ENCODE measurements at regions not wholly inside any gene's neighbourhood (a gene's known extent, or its start where the extent isn't known, plus 50 kb on each side); places are given as distances from the start of the nearest gene placed in this dataset.

- Mint-ChIP-seq H3K4me1 (ENCODE audit: low read depth) (no peaks in the 10 kb centered on the region), H3K36me3 (ENCODE audit: low read depth) (no peaks in the 10 kb centered on the region), H3K27me3 (ENCODE audit: insufficient read depth) (no peaks in the 10 kb centered on the region; the same call in 1 of the 2 replicates), H3K9me3 (no peaks in the 10 kb centered on the region; the same call in 1 of the 2 replicates), H3K4me3 (no peak overlapping the region), H3K27ac (no peak overlapping the region)
- no peak for TF ChIP-seq CTCF (IDR thresholded peaks at IDR 0.05)
- DNase-seq = no peak
Measured at GRCh38 chr10:120782336-120782735, 68.8 kb upstream of the WDR11 start.

DNA sequence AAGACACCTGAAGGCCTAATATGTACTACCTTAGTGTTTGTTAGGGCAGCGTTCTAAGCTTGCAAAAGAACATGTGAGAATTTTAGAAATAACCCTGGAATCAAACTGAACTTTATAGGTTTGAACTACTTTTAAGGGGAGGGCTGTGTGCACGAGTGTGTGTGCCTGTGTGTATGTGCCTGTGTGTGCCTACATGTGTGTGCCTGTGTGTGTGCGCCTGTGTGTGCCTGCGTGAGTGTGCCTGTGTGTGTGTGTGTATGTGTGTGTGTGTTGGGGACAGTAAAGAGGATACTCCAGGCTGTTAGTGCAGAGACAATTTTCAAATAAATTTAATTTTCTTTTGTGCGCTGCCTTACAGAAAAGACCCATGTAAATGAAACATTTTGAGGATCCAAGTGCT is 68.1 kb upstream of the WDR11 start:
- DNase-seq = no peak
- H3K27ac Mint-ChIP-seq = no peak overlapping the region
- H3K4me1 Mint-ChIP-seq (ENCODE audit: low read depth) = no peaks in the 10 kb centered on the region
- no peak overlapping the region for H3K4me3 Mint-ChIP-seq
- no peaks in the 10 kb centered on the region for H3K36me3 Mint-ChIP-seq (ENCODE audit: low read depth)
- no peak for TF ChIP-seq CTCF (IDR thresholded peaks at IDR 0.05)
- no peaks in the 10 kb centered on the region; the same call in 1 of the 2 replicates for H3K9me3 Mint-ChIP-seq
- no peaks in the 10 kb centered on the region; the same call in 1 of the 2 replicates for H3K27me3 Mint-ChIP-seq (ENCODE audit: insufficient read depth)

- H3K4me1 Mint-ChIP-seq (ENCODE audit: low read depth) = no peaks in the 10 kb centered on the region
- no peak overlapping the region for H3K4me3 Mint-ChIP-seq
- no peak overlapping the region for H3K27ac Mint-ChIP-seq
- H3K36me3 Mint-ChIP-seq (ENCODE audit: low read depth) = no peaks in the 10 kb centered on the region
- no peak for DNase-seq
- no peak for TF ChIP-seq CTCF (IDR thresholded peaks at IDR 0.05)
- no peaks in the 10 kb centered on the region; the same call in 1 of the 2 replicates for H3K27me3 Mint-ChIP-seq (ENCODE audit: insufficient read depth)
- no peaks in the 10 kb centered on the region; the same call in 1 of the 2 replicates for H3K9me3 Mint-ChIP-seq
Measured at GRCh38 chr10:120783867-120784266, 67.3 kb upstream of the WDR11 start.

DNA sequence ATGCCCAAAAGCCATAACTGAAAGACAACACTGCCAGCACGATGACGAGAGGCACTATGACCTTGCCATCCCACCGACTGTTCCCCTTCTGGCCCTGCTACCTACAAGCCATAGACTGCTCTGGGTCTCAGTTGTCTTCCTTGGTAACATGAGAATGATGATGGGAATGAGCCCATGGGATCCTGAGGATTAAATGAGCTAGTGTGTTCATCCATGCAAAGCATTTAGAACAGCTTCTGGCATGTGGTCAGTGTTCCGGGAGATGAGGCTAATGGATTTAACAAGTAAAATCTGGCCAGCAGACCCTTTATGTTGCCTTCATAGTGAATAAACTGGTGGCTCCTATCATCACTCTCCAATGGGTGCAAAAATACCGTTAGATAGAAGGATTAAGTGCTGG is 62.4 kb upstream of the WDR11 start:
- DNase-seq = no peak
- no peaks in the 10 kb centered on the region for H3K36me3 Mint-ChIP-seq (ENCODE audit: low read depth)
- H3K4me3 Mint-ChIP-seq = no peak overlapping the region
- H3K27me3 Mint-ChIP-seq (ENCODE audit: insufficient read depth) = peaks cover 2% of the 10 kb centered on the region; the same call in 1 of the 2 replicates
- no peak overlapping the region for H3K27ac Mint-ChIP-seq
- no peaks in the 10 kb centered on the region for H3K9me3 Mint-ChIP-seq
- TF ChIP-seq CTCF (IDR thresholded peaks at IDR 0.05) = no peak
- no peaks in the 10 kb centered on the region for H3K4me1 Mint-ChIP-seq (ENCODE audit: low read depth)

- Mint-ChIP-seq H3K9me3 (no peaks in the 10 kb centered on the region), H3K4me1 (ENCODE audit: low read depth) (no peaks in the 10 kb centered on the region), H3K4me3 (no peak overlapping the region), H3K36me3 (ENCODE audit: low read depth) (no peaks in the 10 kb centered on the region), H3K27ac (no peak overlapping the region), H3K27me3 (ENCODE audit: insufficient read depth) (peaks cover 2% of the 10 kb centered on the region; the same call in 1 of the 2 replicates)
- no peak for TF ChIP-seq CTCF (IDR thresholded peaks at IDR 0.05)
- no peak for DNase-seq
Measured at GRCh38 chr10:120789303-120790203, 61.6 kb upstream of the WDR11 start.

Measured in HFFc6 (cell line).